Tibial nerve (tissue), 4 donors: ENCODE measurements at regions not wholly inside any gene's neighbourhood (a gene's known extent, or its start where the extent isn't known, plus 50 kb on each side); places are given as distances from the start of the nearest gene placed in this dataset.

Experiments used
- DNase-seq, 2 donors: peaks; one replicate each; pipeline ENCODE4 v3.0.0-alpha.2; 2019; ENCODE audit warnings: low spot score in 2 of 2
- H3K27ac ChIP-seq, 4 donors: fragments of 200-600 bp; sonication (generic) in 3 of 4; one replicate each; pipeline ENCODE4 v1.5.1; 2017 to 2019; ENCODE audit warnings: mild to moderate bottlenecking in 1 of 4
- H3K27me3 ChIP-seq, 2 donors: fragments of 200-600 bp; sonication (generic) in 1 of 2; one replicate each; pipeline versions ENCODE4 v1.5.1 to v1.6.0; 2017 to 2019
- H3K36me3 ChIP-seq, 3 donors: fragments of 200-600 bp; sonication (generic); one replicate each; pipeline ENCODE4 v1.5.1; 2018 to 2019
- H3K4me1 ChIP-seq, 4 donors: fragments of 200-600 bp; sonication (generic) in 3 of 4; one replicate each; pipeline ENCODE4 v1.5.1; 2017 to 2019
- H3K4me3 ChIP-seq, 4 donors: fragments of 200-600 bp; sonication (generic) in 3 of 4; one replicate each; pipeline ENCODE4 v1.5.1; 2017 to 2019; ENCODE audit warnings: mild to moderate bottlenecking in 1 of 4, moderate library complexity in 1 of 4
- H3K9me3 ChIP-seq, 4 donors: fragments of 200-600 bp; sonication (generic) in 3 of 4; one replicate each; pipeline ENCODE4 v1.5.1; 2017 to 2019
- CTCF ChIP-seq, 5 experiments: fragments of 200-600 bp in 3 of 5; fragments of 450-650 bp in 2 of 5; sonication (generic) in 3 of 5; IDR thresholded peaks; one replicate each; pipeline ENCODE4 v1.5.1; 2016 to 2019; ENCODE audit warnings: antibody characterized with exemption in 5 of 5, mild to moderate bottlenecking in 3 of 5, moderate library complexity in 2 of 5
- EP300 ChIP-seq, 2 donors: sonication (generic); formaldehyde crosslinking; IDR thresholded peaks; one replicate each; pipeline ENCODE4 v1.6.1; 2017; ENCODE audit warnings: antibody characterized with exemption in 2 of 2, mild to moderate bottlenecking in 1 of 2
- POLR2A ChIP-seq, 2 donors: fragments of 450-650 bp; IDR thresholded peaks; one replicate each; pipeline ENCODE4 v1.6.1; 2017; ENCODE audit warnings: antibody characterized with exemption in 2 of 2, mild to moderate bottlenecking in 2 of 2, moderate library complexity in 2 of 2
- WGBS, 2 donors: methylation state at CpG; one replicate each; pipeline ENCODE4 v1.1.5; 2018; 5-methylcytosine and 5-hydroxymethylcytosine counted together

GRCh38 chr19:28609091-28609755 is 603.7 kb downstream of the UQCRFS1 start:
- H3K4me1 ChIP-seq = no peaks in the 10 kb centered on the region
- H3K4me3 ChIP-seq = no peak overlapping the region
- H3K27ac ChIP-seq = no peak overlapping the region
- TF ChIP-seq CTCF (IDR thresholded peaks at IDR 0.05) (no peak), POLR2A (IDR thresholded peaks at IDR 0.05) (no peak), EP300 (IDR thresholded peaks at IDR 0.05) (no peak)
- peaks cover 0 to 59% (median 2%) of the 10 kb centered on the region in 4 donors for H3K9me3 ChIP-seq
- DNase-seq = no peak
- 85 to 92% methylated on average over 8 of the region's 8 CpGs for WGBS, 2 donors
- no peaks in the 10 kb centered on the region for H3K27me3 ChIP-seq
- H3K36me3 ChIP-seq = no peaks in the 10 kb centered on the region

GRCh38 chr19:28608292-28608691 is 604.7 kb downstream of the UQCRFS1 start:
- Histone ChIP-seq H3K27me3 (no peaks in the 10 kb centered on the region), H3K4me1 (no peaks in the 10 kb centered on the region), H3K9me3 (peaks cover 0 to 51% (median 2%) of the 10 kb centered on the region in 4 donors), H3K27ac (no peak overlapping the region), H3K4me3 (no peak overlapping the region), H3K36me3 (no peaks in the 10 kb centered on the region)
- no peak for TF ChIP-seq POLR2A (IDR thresholded peaks at IDR 0.05)
- TF ChIP-seq EP300 (IDR thresholded peaks at IDR 0.05) = no peak
- no peak for TF ChIP-seq CTCF (IDR thresholded peaks at IDR 0.05)
- 77 to 87% methylated on average over 4 of the region's 4 CpGs for WGBS, 2 donors
- no peak for DNase-seq

GRCh38 chr19:28607066-28607583 is 605.8 kb downstream of the UQCRFS1 start:
- 89 to 95% methylated on average over 14 of the region's 14 CpGs for WGBS, 2 donors
- H3K4me3 ChIP-seq = no peak overlapping the region
- no peaks in the 10 kb centered on the region for H3K27me3 ChIP-seq
- no peaks in the 10 kb centered on the region for H3K36me3 ChIP-seq
- H3K9me3 ChIP-seq = peaks cover 0 to 47% (median 2%) of the 10 kb centered on the region in 4 donors
- H3K27ac ChIP-seq = no peak overlapping the region
- no peak for DNase-seq
- H3K4me1 ChIP-seq = no peaks in the 10 kb centered on the region
- TF ChIP-seq EP300 (IDR thresholded peaks at IDR 0.05) = no peak
- TF ChIP-seq CTCF (IDR thresholded peaks at IDR 0.05) = no peak
- TF ChIP-seq POLR2A (IDR thresholded peaks at IDR 0.05) = no peak

GRCh38 chr19:28606269-28607032 is 606.5 kb downstream of the UQCRFS1 start:
- Histone ChIP-seq H3K9me3 (peaks cover 0 to 46% (median 2%) of the 10 kb centered on the region in 4 donors), H3K4me1 (no peaks in the 10 kb centered on the region), H3K27ac (no peak overlapping the region), H3K27me3 (no peaks in the 10 kb centered on the region), H3K36me3 (no peaks in the 10 kb centered on the region), H3K4me3 (no peak overlapping the region)
- no peak for DNase-seq
- TF ChIP-seq POLR2A (IDR thresholded peaks at IDR 0.05) (no peak), CTCF (IDR thresholded peaks at IDR 0.05) (no peak), EP300 (IDR thresholded peaks at IDR 0.05) (no peak)
- WGBS, 2 donors = 84 to 87% methylated on average over 14 of the region's 14 CpGs
